Dedifferentiated amniotic fluid mesenchymal stem cell (primary cell): ENCODE measurements at regions not wholly inside any gene's neighbourhood (a gene's known extent, or its start where the extent isn't known, plus 50 kb on each side); places are given as distances from the start of the nearest gene placed in this dataset.
"Not testable (repeated sequence)": the region's sequence is repeated elsewhere in the genome, so short reads cannot be mapped to it uniquely, and the experiment has no call there.

Experiments used
- DNase-seq: peaks from one replicate; pipeline ENCODE4 v3.0.0-alpha.2; 2016; ENCODE audit errors: extremely low spot score

DNA sequence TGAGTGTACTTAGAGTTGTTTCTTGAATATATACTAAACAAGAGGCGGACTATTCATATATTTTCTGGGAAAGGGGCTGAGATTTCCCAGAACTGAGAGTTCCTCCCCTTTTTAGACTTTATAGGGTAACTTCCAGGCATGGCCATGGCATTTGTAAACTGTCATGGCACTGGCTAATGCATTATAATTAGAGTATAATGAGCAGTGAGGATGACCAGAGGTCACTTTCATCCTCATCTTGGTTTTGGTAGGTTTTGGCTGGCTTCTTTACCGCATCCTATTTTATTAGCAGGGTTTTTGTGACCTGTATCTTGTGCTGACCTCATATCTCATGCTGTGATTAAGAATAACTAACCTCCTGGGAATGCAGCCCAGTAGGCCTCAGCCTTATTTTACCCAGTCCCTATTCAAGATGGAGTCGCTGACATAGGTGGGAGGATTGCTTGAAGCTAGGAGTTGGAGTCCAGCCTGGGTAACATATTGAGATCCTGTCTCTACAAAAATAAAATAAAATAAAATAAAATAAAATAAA is 91.4 kb downstream of the MOBP start:
- DNase-seq: no peak

GRCh38 chr3:39559543-39559942 is 92.1 kb downstream of the MOBP start:
- DNase-seq: no peak

DNA sequence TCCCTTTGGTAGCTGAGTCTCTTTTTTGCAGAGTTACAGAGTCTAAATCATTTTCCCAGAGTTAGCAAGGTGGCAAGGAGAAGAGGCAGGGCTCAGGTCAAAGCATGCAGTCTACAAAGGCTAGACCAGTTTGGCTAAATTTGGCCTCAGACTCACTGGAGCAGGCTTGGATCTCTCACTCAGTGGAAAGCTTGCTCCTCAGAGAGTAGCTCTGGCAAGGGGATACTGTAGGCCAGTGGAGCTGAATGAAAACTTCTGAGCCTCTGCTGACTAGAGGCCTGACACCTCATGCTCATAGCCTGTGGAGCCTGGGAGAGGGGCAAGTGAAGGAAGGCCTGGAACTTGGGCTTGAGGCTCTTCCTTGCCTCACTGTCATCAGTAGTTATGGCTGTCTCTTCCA is 101.0 kb downstream of the MOBP start:
- DNase-seq: no peak

GRCh38 chr3:39569095-39569494 is 101.6 kb downstream of the MOBP start:
- DNase-seq: no peak

GRCh38 chr3:39573392-39573791 is 105.9 kb downstream of the MOBP start:
- DNase-seq: no peak

DNA sequence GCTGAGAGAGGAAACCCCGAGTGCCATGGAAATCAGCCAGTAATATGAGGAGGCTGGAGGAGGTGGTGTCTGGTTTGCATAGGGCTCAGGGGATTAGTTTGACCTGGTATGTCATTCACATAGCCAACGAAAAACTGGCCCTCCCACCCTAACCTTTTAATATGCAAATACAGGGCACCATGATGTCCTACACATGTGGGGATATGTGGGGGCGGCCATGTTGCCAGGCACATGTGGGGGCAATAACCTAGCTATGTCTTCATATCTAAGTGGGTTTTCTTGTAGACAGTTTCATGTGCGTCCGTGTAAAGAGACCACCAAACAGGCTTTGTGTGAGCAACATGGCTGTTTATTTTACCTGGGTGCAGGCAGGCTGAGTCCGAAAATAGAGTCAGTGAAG is 110.1 kb downstream of the MOBP start:
- DNase-seq: no peak

- not testable (repeated sequence) for DNase-seq
Observed at GRCh38 chr3:39586215-39586614, 118.7 kb downstream of the MOBP start.

DNA sequence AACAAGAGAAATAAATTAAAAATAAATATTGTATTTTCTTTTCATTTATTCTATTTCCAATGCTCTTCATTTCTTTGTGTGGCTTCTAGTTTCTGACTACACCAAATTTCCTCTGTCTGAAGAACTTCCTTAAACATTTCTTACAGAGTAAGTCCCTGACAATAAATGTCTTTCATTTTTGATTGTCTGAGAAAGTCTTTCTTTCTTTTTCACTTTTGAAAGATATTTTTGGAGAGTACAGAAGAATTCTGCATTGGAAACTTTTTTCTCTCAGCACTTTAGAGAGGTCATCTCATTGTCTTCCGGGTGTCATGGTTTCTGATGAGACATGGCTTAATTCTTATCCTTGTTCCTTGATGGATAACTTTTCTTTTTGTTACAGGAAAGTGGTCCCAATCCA is 119.6 kb downstream of the MOBP start:
- DNase-seq: no peak

- DNase-seq: no peak
Observed at GRCh38 chr3:39590806-39591205, 123.3 kb downstream of the MOBP start.

GRCh38 chr3:39592311-39593050 is 125.0 kb downstream of the MOBP start:
- DNase-seq: no peak

DNA sequence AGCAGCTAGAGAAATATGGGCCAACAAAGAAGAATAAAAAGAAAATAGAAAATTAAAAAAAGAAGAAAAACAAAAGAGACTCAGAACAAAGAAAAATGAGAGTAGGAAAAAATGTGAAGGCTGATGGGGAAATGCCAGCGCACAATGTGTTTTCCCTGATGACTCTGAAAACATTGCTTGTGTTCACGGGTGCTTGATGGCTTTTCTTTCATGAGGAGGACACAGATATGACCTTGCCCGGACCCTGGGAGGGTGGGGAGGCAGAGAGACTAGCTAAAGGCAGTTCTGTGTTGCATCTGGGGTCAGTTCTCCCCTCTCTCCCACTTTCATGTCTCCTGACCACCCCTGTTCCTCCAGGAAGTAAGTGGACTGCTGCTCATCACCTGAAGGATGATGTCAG is 125.9 kb downstream of the MOBP start:
- no peak for DNase-seq

- DNase-seq: no peak
Observed at GRCh38 chr3:39601241-39601640, 133.8 kb downstream of the MOBP start.

DNA sequence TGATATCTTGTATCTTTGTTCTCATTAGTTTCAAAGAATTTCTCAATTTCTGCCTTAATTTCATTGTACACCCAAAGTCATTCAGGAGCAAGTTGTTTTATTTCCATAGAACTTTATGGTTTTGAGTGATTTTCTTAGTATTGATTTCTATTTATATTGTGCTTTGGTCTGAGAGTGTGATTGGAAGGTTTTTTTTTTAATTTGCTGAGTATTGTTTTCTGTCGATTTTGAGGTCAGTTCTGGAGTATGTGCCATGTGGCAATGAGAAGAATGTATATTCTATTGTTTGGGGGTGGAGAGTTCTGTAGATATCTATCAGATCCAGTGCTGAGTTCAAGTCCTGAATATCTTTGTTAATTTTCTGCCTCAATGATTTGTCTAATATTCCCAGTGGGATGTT is 138.4 kb downstream of the MOBP start:
- DNase-seq: no peak

GRCh38 chr3:39626198-39626597 is 158.7 kb downstream of the MOBP start:
- no peak for DNase-seq

GRCh38 chr3:39631136-39631535 is 163.7 kb downstream of the MOBP start:
- DNase-seq: no peak

GRCh38 chr3:39637807-39638206 is 170.3 kb downstream of the MOBP start:
- peak; percentile 24 for DNase-seq

- DNase-seq: no peak
Observed at GRCh38 chr3:39638301-39638700, 170.8 kb downstream of the MOBP start.

GRCh38 chr3:39639344-39640236 is 169.8 kb upstream of the MYRIP start:
- DNase-seq: peak; percentile 92

GRCh38 chr3:39641274-39641673 is 168.1 kb upstream of the MYRIP start:
- no peak for DNase-seq

DNA sequence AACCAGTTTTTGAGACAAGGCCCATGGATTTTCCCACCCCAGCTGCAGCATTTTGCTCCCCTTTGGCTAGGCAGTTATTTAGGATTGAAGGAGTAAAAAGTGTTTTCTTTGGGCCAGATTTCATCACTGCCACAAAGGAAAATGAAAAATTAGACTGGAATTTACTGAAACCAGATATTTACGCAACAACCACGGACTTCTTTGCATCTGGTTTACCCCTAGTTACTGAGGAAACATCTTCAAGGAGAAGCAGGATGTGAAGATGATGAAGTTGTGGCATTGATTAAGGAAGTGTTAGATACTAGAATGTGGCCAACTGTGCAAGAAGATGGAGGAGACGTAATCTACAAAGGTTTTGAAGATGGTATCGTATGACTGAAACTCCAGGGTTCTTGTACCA is 165.2 kb upstream of the MYRIP start:
- peak; percentile 36 for DNase-seq

DNA sequence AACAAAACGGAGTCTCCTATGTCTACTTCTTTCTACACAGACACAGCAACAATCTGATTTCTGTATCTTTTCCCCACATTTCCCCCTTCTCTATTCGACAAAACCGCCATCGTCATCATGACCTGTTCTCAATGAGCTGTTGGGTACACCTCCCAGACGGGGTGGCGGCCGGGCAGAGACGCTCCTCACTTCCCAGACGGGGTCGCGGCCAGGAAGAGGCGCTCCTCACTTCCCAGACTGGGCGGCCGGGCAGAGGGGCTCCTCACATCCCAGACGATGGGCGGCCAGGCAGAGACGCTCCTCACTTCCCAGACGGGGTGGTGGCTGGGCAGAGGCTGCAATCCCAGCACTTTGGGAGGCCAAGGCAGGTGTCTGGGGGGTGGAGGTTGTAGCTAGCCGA is 158.2 kb upstream of the MYRIP start:
- not testable (repeated sequence) for DNase-seq

DNA sequence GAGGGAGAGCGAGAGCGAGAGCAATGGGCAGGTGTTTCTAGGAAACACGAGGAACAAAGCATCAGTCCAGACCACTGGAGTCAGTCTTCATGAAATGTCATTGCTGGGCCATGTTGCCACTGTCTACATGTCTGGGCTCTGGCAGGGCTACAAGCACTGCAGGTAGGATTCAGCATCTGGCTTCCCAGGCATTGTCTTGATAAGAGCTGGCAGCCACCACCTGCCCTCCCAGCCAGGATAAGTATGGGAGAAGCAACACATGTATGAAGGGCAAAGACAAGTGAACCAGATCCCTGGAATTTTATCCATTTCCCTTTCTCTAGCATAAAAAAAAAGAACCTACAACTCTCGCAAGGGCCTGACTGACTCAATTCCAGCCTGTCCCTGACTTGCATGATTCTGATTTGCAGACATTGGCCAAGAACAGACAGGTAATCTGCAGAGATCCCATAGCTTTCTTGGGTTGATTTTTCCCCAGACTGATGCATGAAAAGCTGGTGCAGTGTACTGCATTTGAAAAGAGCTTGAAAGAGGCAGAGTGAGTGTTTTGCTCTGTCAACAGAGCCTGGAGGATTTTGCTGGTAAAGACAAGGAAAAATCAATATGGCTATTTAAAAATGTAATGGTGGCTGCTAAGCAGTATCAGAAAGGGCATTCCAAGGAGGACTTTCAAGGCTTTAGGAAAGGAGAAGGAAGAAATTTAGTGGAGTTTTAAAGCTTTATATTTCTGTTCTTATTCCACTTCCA is 157.2 kb upstream of the MYRIP start:
- DNase-seq: no peak
